LNCAP (cell line): ENCODE measurements at regions not wholly inside any gene's neighbourhood (a gene's known extent, or its start where the extent isn't known, plus 50 kb on each side); places are given as distances from the start of the nearest gene placed in this dataset.

Experiments used
- TF ChIP-seq, protein P1 (sequence below): fragments of 450-650 bp; IDR thresholded peaks from 2 replicates; pipeline ENCODE4 v1.5.1; 2017; ENCODE audit warnings: mild to moderate bottlenecking

DNA sequence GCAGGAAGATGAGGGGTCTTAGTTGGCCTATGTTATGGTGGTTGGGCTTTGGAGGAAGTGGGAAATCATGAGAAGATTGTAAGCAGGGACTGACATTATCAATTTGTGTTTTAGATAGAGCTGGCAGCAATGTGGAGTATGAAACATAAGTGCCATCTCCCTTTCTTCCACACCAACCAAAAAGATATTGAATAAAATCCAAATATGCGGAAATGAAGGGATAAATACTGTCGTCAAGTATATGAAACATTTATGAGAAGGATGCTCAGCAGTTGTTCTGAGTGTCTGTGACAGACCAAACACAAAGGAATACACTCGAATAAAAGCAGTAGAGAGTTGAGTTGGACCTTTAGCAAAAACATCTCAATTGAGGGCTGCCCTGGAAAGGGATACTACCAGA, 1090.0 kb upstream of the ZEB2 start:
- TF ChIP-seq, protein P1, sequence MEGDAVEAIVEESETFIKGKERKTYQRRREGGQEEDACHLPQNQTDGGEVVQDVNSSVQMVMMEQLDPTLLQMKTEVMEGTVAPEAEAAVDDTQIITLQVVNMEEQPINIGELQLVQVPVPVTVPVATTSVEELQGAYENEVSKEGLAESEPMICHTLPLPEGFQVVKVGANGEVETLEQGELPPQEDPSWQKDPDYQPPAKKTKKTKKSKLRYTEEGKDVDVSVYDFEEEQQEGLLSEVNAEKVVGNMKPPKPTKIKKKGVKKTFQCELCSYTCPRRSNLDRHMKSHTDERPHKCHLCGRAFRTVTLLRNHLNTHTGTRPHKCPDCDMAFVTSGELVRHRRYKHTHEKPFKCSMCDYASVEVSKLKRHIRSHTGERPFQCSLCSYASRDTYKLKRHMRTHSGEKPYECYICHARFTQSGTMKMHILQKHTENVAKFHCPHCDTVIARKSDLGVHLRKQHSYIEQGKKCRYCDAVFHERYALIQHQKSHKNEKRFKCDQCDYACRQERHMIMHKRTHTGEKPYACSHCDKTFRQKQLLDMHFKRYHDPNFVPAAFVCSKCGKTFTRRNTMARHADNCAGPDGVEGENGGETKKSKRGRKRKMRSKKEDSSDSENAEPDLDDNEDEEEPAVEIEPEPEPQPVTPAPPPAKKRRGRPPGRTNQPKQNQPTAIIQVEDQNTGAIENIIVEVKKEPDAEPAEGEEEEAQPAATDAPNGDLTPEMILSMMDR, result no peak

DNA sequence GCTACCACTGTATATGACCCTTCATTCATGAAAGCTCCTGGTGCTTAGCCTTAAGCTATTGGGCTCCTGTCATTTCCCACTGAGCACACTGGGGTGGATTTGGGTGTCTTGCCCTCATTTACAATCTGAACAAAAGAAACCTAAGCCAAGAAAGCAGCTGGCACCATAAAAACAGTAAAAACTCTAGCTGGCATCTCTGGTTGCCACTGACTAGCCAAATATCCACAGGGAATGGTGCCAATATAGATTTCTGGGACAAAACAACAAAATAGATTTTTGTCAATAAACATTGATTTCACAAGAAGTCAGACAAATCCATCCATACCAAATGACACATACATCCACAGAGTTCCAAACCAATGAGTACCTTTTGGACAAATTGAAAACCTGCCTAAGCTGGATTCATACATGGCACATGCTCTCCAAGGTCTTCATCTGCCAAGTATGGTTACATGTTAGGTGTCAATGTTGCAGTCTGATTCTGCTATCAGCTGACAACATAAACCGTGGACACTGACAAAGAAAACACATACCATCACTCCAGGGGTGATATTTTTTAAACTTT, 1081.5 kb upstream of the ZEB2 start:
- TF ChIP-seq, protein P1, result no peak

DNA sequence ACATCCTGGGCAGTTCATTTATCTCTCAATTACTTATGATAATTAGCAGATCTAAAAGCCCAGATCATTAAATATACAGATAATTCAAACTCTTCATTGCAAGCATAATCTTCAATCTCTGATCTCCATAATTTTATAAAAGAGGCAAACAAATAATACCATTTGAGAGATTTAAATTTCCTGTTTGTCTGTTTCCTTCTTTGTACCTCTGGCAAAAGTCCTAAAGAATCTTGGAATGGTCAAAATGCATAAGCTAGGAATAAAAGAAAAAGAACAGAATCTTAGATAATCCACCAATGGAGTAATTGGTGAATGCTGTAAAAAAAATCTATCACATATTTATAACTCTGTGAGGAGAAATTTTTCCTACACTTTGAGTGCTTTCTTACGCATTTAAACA, 1080.9 kb upstream of the ZEB2 start:
- TF ChIP-seq, protein P1, result no peak

- TF ChIP-seq, protein P1, result no peak
Measured at GRCh38 chr2:145599756-145600155, 1079.8 kb upstream of the ZEB2 start.

DNA sequence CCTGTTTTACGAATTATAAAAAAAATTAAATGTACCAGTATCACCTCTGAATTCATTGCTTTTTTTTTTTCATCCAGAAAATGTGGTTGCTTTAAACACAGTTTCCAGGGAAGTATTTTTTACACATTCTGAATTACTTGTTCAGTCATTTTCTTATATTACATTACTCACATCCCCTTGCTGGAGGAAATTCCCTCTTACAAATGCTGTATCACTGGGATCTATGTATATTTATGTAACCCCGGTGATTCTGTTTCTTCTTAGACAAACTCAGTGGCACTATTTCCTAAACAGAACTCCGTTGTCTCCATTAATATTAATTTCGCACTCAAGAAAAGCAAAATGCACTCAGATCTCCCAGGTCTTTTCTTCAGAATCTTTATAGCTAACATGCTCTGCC, 1078.5 kb upstream of the ZEB2 start:
- TF ChIP-seq, protein P1, result no peak

- TF ChIP-seq, protein P1, result no peak
Measured at GRCh38 chr2:145597809-145598208, 1077.9 kb upstream of the ZEB2 start.

- TF ChIP-seq, protein P1, result no peak
Measured at GRCh38 chr2:145597006-145597405, 1077.1 kb upstream of the ZEB2 start.

GRCh38 chr2:145596416-145596815, 1076.5 kb upstream of the ZEB2 start:
- TF ChIP-seq, protein P1, result no peak
